ENCODE measurements at regions not wholly inside any gene's neighbourhood (a gene's known extent, or its start where the extent isn't known, plus 50 kb on each side); places are given as distances from the start of the nearest gene placed in this dataset.

GRCh38 chr1:83098131-83098530, 900.8 kb downstream of the TTLL7 start:
- Histone ChIP-seq H2AFZ (ENCODE audit: low read length) (no peak overlapping the region), H3K27me3 (ENCODE audit: insufficient read depth, low read length) (no peaks in the 10 kb centered on the region)

GRCh38 chr1:83097715-83098114, 901.2 kb downstream of the TTLL7 start:
- TF ChIP-seq CTCF (IDR thresholded peaks at IDR 0.05; ENCODE audit: low read length) (no peak), EZH2 (IDR thresholded peaks at IDR 0.05; ENCODE audit: borderline replicate concordance, low read length) (no peak)
- Histone ChIP-seq H3K9me3 (ENCODE audit: low read length) (no peaks in the 10 kb centered on the region), H3K4me3 (ENCODE audit: low read depth, low read length, poor library complexity, severe bottlenecking) (no peak overlapping the region), H3K9me2 (ENCODE audit: low read depth, low read length) (no peaks in the 10 kb centered on the region), H3K27ac (ENCODE audit: low read depth, low read length, poor library complexity, severe bottlenecking) (no peak overlapping the region), H3K4me1 (ENCODE audit: insufficient read depth, low read length, severe bottlenecking) (no peaks in the 10 kb centered on the region), H3K27me3 (ENCODE audit: insufficient read depth, low read length) (no peaks in the 10 kb centered on the region), H3K9ac (ENCODE audit: low read length) (no peak overlapping the region), H2AFZ (ENCODE audit: low read length) (no peak overlapping the region), H3F3A (ENCODE audit: insufficient read depth, low read length) (no peaks in the 10 kb centered on the region), H4K20me1 (ENCODE audit: insufficient read depth, low read length) (no peaks in the 10 kb centered on the region), H3K4me2 (ENCODE audit: low read length) (no peak overlapping the region), H3K36me3 (ENCODE audit: insufficient read depth, low read length) (no peaks in the 10 kb centered on the region), H3K79me2 (ENCODE audit: insufficient read depth, low read length) (no peaks in the 10 kb centered on the region)

More at GRCh38 chr1:83098131-83098530, 900.8 kb downstream of the TTLL7 start:
- Histone ChIP-seq H3K36me3 (ENCODE audit: insufficient read depth, low read length) (no peaks in the 10 kb centered on the region), H3K79me2 (ENCODE audit: insufficient read depth, low read length) (no peaks in the 10 kb centered on the region), H3K4me2 (ENCODE audit: low read length) (no peak overlapping the region), H3K4me1 (ENCODE audit: insufficient read depth, low read length, severe bottlenecking) (no peaks in the 10 kb centered on the region), H3K9me2 (ENCODE audit: low read depth, low read length) (no peaks in the 10 kb centered on the region), H3K4me3 (ENCODE audit: low read depth, low read length, poor library complexity, severe bottlenecking) (no peak overlapping the region), H3K9me3 (ENCODE audit: low read length) (no peaks in the 10 kb centered on the region), H4K20me1 (ENCODE audit: insufficient read depth, low read length) (no peaks in the 10 kb centered on the region), H3F3A (ENCODE audit: insufficient read depth, low read length) (no peaks in the 10 kb centered on the region), H3K9ac (ENCODE audit: low read length) (no peak overlapping the region), H3K27ac (ENCODE audit: low read depth, low read length, poor library complexity, severe bottlenecking) (no peak overlapping the region)
- TF ChIP-seq CTCF (IDR thresholded peaks at IDR 0.05; ENCODE audit: low read length), result no peak
- TF ChIP-seq EZH2 (IDR thresholded peaks at IDR 0.05; ENCODE audit: borderline replicate concordance, low read length), result no peak

- Histone ChIP-seq H3K9me3 (ENCODE audit: low read length) (no peaks in the 10 kb centered on the region), H3F3A (ENCODE audit: insufficient read depth, low read length) (no peaks in the 10 kb centered on the region), H3K9me2 (ENCODE audit: low read depth, low read length) (no peaks in the 10 kb centered on the region), H3K79me2 (ENCODE audit: insufficient read depth, low read length) (no peaks in the 10 kb centered on the region), H3K4me3 (ENCODE audit: low read depth, low read length, poor library complexity, severe bottlenecking) (no peak overlapping the region), H4K20me1 (ENCODE audit: insufficient read depth, low read length) (no peaks in the 10 kb centered on the region), H3K4me1 (ENCODE audit: insufficient read depth, low read length, severe bottlenecking) (no peaks in the 10 kb centered on the region), H3K9ac (ENCODE audit: low read length) (no peak overlapping the region), H3K36me3 (ENCODE audit: insufficient read depth, low read length) (no peaks in the 10 kb centered on the region), H3K27me3 (ENCODE audit: insufficient read depth, low read length) (no peaks in the 10 kb centered on the region), H2AFZ (ENCODE audit: low read length) (no peak overlapping the region), H3K27ac (ENCODE audit: low read depth, low read length, poor library complexity, severe bottlenecking) (no peak overlapping the region), H3K4me2 (ENCODE audit: low read length) (no peak overlapping the region)
- no peak for TF ChIP-seq CTCF (IDR thresholded peaks at IDR 0.05; ENCODE audit: low read length)
- no peak for TF ChIP-seq EZH2 (IDR thresholded peaks at IDR 0.05; ENCODE audit: borderline replicate concordance, low read length)
Measured at GRCh38 chr1:83095570-83095969, 903.4 kb downstream of the TTLL7 start.
